Activated CD4-positive, alpha-beta memory T cell treated with anti-CD3 and anti-CD28 coated beads for 36 hours (primary cell): ENCODE measurements at regions not wholly inside any gene's neighbourhood (a gene's known extent, or its start where the extent isn't known, plus 50 kb on each side); places are given as distances from the start of the nearest gene placed in this dataset.

ENCODE experiments used
- CTCF ChIA-PET: fragments of 350-600 bp; sonication (Branson Sonifier 250); formaldehyde crosslinking; loops from one replicate; lab custom pipeline; 2021; ENCODE audit warnings: antibody characterized with exemption, inconsistent platforms; lab: Charles Lee
- POLR2A ChIA-PET: fragments of 350-600 bp; sonication (Branson Sonifier 250); formaldehyde crosslinking; loops from one replicate; lab custom pipeline; 2021; ENCODE audit warnings: antibody characterized with exemption; lab: Charles Lee
- DNase-seq: peaks from one replicate; pipeline ENCODE4 v3.0.0-alpha.2; 2020
- H3K27ac Mint-ChIP-seq: one replicate; pipeline ENCODE4 v1.8.0; 2021; ENCODE audit warnings: mixed read lengths
- H3K27me3 Mint-ChIP-seq: one replicate; pipeline ENCODE4 v1.8.0; 2021; ENCODE audit warnings: mixed read lengths
- H3K36me3 Mint-ChIP-seq: one replicate; pipeline ENCODE4 v1.8.0; 2021; ENCODE audit warnings: mixed read lengths
- H3K4me1 Mint-ChIP-seq: one replicate; pipeline ENCODE4 v1.8.0; 2021; ENCODE audit warnings: low read depth, mixed read lengths
- H3K4me3 Mint-ChIP-seq: one replicate; pipeline ENCODE4 v1.8.0; 2021; ENCODE audit warnings: mild to moderate bottlenecking, mixed read lengths
- H3K9me3 Mint-ChIP-seq: one replicate; pipeline ENCODE4 v1.8.0; 2021; ENCODE audit warnings: mixed read lengths
- intact Hi-C: fragments of 100-400 bp; cut with micrococcal nuclease; formaldehyde crosslinking; loops from one replicate; pipeline ENCODE4 v1.15.1; 2023

GRCh38 chr22:47606426-47606825, 844.0 kb downstream of the TBC1D22A start:
- ChIA-PET POLR2A (no interaction called here), CTCF (no interaction called here)
- H3K4me1 Mint-ChIP-seq, result no peaks in the 10 kb centered on the region
- no peaks in the 10 kb centered on the region for H3K36me3 Mint-ChIP-seq
- no peak overlapping the region for H3K27ac Mint-ChIP-seq
- no peaks in the 10 kb centered on the region for H3K9me3 Mint-ChIP-seq
- no peak overlapping the region for H3K4me3 Mint-ChIP-seq
- DNase-seq, result no peak
- intact Hi-C loops, result no loop called here
- H3K27me3 Mint-ChIP-seq, result peaks cover 5% of the 10 kb centered on the region

GRCh38 chr22:47605886-47606285, 843.4 kb downstream of the TBC1D22A start:
- Mint-ChIP-seq H3K27me3 (peaks cover 9% of the 10 kb centered on the region), H3K27ac (no peak overlapping the region), H3K36me3 (no peaks in the 10 kb centered on the region), H3K9me3 (no peaks in the 10 kb centered on the region), H3K4me3 (no peak overlapping the region), H3K4me1 (no peaks in the 10 kb centered on the region)
- DNase-seq, result no peak
- POLR2A ChIA-PET, result no interaction called here
- intact Hi-C loops, result no loop called here
- CTCF ChIA-PET, result no interaction called here

GRCh38 chr22:47605441-47605840, 843.0 kb downstream of the TBC1D22A start:
- no peaks in the 10 kb centered on the region for H3K36me3 Mint-ChIP-seq

DNA sequence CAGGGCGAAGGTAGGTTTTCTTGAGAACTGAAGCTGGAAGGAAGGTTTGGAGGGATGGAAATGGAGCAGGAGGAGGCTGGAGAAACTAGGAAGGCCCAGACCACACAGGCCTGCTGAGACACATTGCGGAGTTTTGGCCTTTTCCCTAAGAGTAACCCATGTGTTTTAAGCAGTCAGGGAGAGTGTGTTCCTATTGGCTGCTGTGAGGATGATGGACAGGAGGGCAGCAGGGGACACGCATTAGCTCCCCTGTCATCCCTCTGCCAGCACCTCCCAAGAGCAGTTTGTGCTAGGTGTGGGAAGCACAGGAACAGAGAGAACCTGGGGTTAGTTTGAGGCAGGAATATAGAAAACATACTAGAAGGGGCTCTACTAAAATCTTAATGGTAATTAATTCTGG, 842.1 kb downstream of the TBC1D22A start:
- no peak for DNase-seq
- peaks cover 9% of the 10 kb centered on the region for H3K27me3 Mint-ChIP-seq
- no peaks in the 10 kb centered on the region for H3K4me1 Mint-ChIP-seq
- no peak overlapping the region for H3K27ac Mint-ChIP-seq
- intact Hi-C loops, result no loop called here
- no peak overlapping the region for H3K4me3 Mint-ChIP-seq
- no peaks in the 10 kb centered on the region for H3K9me3 Mint-ChIP-seq
- H3K36me3 Mint-ChIP-seq, result no peaks in the 10 kb centered on the region
- CTCF ChIA-PET, result no interaction called here
- POLR2A ChIA-PET, result no interaction called here

More at GRCh38 chr22:47605441-47605840, 843.0 kb downstream of the TBC1D22A start:
- ChIA-PET POLR2A (no interaction called here), CTCF (no interaction called here)
- H3K27ac Mint-ChIP-seq, result no peak overlapping the region
- H3K4me3 Mint-ChIP-seq, result no peak overlapping the region
- DNase-seq, result no peak
- H3K9me3 Mint-ChIP-seq, result no peaks in the 10 kb centered on the region
- peaks cover 9% of the 10 kb centered on the region for H3K27me3 Mint-ChIP-seq
- intact Hi-C loops, result no loop called here
- H3K4me1 Mint-ChIP-seq, result no peaks in the 10 kb centered on the region

- Mint-ChIP-seq H3K27me3 (peaks cover 12% of the 10 kb centered on the region), H3K9me3 (no peaks in the 10 kb centered on the region), H3K4me1 (no peaks in the 10 kb centered on the region), H3K36me3 (no peaks in the 10 kb centered on the region), H3K4me3 (no peak overlapping the region), H3K27ac (no peak overlapping the region)
- DNase-seq, result no peak
- intact Hi-C loops, result no loop called here
- POLR2A ChIA-PET, result no interaction called here
- CTCF ChIA-PET, result no interaction called here
Measured at GRCh38 chr22:47602732-47603131, 840.3 kb downstream of the TBC1D22A start.

- Mint-ChIP-seq H3K9me3 (no peaks in the 10 kb centered on the region), H3K4me1 (no peaks in the 10 kb centered on the region), H3K27me3 (peaks cover 12% of the 10 kb centered on the region), H3K36me3 (no peaks in the 10 kb centered on the region), H3K27ac (no peak overlapping the region), H3K4me3 (no peak overlapping the region)
- POLR2A ChIA-PET, result no interaction called here
- DNase-seq, result no peak
- CTCF ChIA-PET, result no interaction called here
- intact Hi-C loops, result no loop called here
Measured at GRCh38 chr22:47601666-47602065, 839.2 kb downstream of the TBC1D22A start.

DNA sequence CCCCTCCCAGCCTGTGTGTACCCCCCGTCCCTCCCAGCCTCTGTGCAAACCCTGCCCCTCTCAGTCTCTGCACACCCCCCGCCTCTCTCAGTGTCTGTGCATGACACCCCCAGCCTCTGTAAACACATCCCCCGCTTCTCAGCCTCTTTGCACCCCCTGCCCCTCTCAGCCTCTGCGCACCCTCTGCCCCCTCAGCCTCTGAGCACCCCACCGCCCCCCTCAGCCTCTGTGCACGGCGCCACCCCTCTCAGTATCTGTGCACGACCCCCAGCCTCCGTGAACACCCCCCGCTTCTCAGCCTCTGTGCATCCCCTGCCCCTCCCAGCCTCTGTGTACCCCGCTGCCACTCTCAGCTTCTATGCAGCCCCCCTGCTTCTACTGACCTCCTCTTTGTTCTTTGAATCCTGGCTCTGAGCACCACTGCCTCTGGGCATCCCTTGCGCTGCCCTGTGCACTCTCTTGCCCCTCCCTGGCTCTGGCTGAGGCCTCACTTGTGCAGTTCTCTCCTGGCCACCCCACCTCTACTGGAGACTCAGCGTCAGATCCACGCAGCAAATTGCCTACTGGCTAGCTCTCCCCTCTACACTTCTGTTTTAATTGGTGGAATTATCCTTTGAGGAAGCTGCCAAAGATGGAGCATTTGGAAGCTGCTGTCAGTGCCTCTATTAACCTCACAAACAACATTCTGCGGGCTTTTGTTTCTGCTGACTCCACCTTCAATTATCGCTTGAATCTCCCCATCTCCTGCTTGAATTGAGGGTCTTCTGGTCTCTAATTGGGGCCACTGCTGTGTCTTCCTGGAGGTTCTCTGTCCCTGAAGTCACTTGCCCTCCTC, 838.6 kb downstream of the TBC1D22A start:
- Mint-ChIP-seq H3K36me3 (no peaks in the 10 kb centered on the region), H3K27ac (no peak overlapping the region), H3K27me3 (peaks cover 12% of the 10 kb centered on the region), H3K4me3 (no peak overlapping the region), H3K9me3 (no peaks in the 10 kb centered on the region), H3K4me1 (no peaks in the 10 kb centered on the region)
- no peak for DNase-seq
- POLR2A ChIA-PET, result no interaction called here
- intact Hi-C loops, result no loop called here
- CTCF ChIA-PET, result no interaction called here

DNA sequence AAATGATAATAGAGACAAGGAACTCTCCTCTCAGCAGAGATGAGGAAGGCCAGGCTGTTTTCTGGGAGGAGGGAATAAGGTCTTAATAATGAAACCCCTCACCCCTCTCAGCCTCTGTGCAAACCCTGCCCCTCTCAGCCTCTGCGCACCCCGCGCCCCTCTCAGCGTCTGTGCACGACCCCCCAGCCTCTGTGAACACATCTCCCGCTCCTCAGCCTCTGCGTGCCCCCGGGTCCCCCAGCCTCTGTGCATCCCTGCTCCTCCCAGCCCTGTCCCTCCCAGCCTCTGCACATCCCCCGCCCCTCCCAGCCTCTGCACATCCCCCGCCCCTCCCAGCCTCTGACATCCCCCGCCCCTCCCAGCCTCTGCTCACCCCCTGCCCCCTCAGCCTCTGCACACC, 837.8 kb downstream of the TBC1D22A start:
- Mint-ChIP-seq H3K4me3 (no peak overlapping the region), H3K4me1 (no peaks in the 10 kb centered on the region), H3K27ac (no peak overlapping the region), H3K9me3 (no peaks in the 10 kb centered on the region), H3K36me3 (no peaks in the 10 kb centered on the region), H3K27me3 (peaks cover 12% of the 10 kb centered on the region)
- ChIA-PET CTCF (no interaction called here), POLR2A (no interaction called here)
- no peak for DNase-seq
- intact Hi-C loops, result no loop called here

DNA sequence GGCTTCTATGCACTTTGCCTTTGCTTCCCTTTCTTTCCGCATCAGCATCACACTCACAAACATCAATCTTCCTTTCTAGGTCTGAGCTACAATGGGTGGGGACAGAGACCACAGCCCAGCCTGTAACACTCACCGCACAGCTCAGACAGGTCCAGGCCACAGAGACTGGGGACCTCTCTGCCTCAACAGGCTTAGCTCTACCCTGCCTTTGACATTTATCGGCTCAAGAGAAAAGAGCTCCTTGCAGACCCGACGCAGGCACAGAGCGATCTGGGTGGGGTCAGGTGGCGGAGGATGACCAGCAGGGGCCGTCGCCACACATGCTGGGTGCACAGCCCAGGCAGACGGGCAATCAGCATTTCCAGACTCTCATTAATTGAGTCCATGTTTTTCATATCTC, 837.3 kb downstream of the TBC1D22A start:
- H3K36me3 Mint-ChIP-seq, result no peaks in the 10 kb centered on the region
- no peaks in the 10 kb centered on the region for H3K9me3 Mint-ChIP-seq
- intact Hi-C loops, result no loop called here
- CTCF ChIA-PET, result no interaction called here
- peaks cover 12% of the 10 kb centered on the region for H3K27me3 Mint-ChIP-seq
- no peaks in the 10 kb centered on the region for H3K4me1 Mint-ChIP-seq
- H3K4me3 Mint-ChIP-seq, result no peak overlapping the region
- POLR2A ChIA-PET, result no interaction called here
- H3K27ac Mint-ChIP-seq, result no peak overlapping the region
- DNase-seq, result no peak

DNA sequence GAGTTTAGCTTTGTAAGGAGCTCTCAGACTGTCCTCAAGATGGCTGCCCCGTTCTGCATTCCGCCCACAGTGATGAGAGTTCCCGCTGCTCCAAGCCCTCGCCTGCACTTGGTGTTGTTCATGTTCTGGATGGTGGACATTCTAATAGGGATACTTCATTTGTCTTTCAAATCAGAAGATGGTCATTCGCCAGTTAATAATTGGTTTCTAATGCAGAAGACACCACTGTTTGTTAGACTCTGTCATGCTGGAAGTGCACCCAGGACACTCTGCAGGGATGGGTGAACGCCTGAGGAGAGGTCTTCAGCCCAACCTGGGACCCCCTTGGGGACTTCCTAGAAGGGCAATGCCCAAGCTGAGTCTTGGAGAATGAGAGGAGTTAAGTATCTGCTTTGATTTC, 836.4 kb downstream of the TBC1D22A start:
- Mint-ChIP-seq H3K36me3 (no peaks in the 10 kb centered on the region), H3K27me3 (peaks cover 12% of the 10 kb centered on the region), H3K4me3 (no peak overlapping the region), H3K9me3 (no peaks in the 10 kb centered on the region), H3K4me1 (no peaks in the 10 kb centered on the region), H3K27ac (no peak overlapping the region)
- DNase-seq, result no peak
- intact Hi-C loops, result no loop called here
- ChIA-PET CTCF (no interaction called here), POLR2A (no interaction called here)

DNA sequence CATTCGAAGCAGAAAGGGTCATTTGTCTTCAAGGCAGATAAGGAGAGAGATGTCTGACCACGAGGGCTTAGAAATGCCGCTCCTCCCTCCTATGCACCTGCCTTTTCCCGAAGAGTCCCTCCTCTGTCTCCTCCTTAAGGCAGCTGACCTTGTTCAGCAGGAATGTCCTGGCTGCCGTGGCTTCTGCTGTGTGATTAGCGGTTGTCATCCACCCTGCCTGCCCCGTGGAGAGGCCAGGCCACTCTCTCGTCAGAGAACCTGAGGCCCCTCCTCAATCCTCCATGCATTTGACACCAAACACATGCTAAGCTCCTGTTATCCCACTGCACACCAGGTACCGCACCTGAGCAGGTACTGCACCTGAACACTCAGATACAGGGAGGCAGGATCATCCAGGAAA, 834.6 kb downstream of the TBC1D22A start:
- no peak for DNase-seq
- intact Hi-C loops, result no loop called here
- no peak overlapping the region for H3K4me3 Mint-ChIP-seq
- H3K27ac Mint-ChIP-seq, result no peak overlapping the region
- ChIA-PET POLR2A (no interaction called here), CTCF (no interaction called here)
- peaks cover 11% of the 10 kb centered on the region for H3K27me3 Mint-ChIP-seq
- H3K4me1 Mint-ChIP-seq, result no peaks in the 10 kb centered on the region
- H3K9me3 Mint-ChIP-seq, result no peaks in the 10 kb centered on the region
- no peaks in the 10 kb centered on the region for H3K36me3 Mint-ChIP-seq

DNA sequence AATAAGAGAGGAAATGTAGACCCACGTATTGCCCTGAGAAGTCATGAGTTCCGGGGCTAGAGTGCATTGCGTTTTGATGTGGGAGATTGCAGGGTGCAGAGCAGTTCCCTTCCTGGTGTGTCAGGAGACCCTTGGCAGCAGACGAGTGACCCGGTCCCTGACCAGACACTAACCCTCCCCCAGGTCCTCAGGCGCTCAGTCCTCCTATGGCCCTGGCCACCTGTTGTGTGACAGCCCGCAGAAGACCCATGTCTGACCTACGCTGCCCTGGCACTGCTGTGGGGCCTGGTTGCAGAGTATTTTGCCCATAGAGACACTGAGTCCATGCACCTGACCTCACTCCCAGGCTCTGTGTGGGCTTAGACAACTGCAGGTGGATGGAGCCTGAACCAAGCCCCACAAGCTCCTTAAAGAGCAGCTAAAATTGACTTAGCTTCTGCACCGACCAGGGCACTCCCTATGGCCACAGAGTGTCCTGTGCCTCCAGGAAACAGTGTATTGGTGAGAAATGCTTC, 833.8 kb downstream of the TBC1D22A start:
- no peak for DNase-seq
- intact Hi-C loops, result no loop called here
- Mint-ChIP-seq H3K27me3 (peaks cover 6% of the 10 kb centered on the region), H3K9me3 (no peaks in the 10 kb centered on the region), H3K36me3 (no peaks in the 10 kb centered on the region), H3K4me1 (no peaks in the 10 kb centered on the region), H3K4me3 (no peak overlapping the region), H3K27ac (no peak overlapping the region)
- ChIA-PET POLR2A (no interaction called here), CTCF (no interaction called here)

DNA sequence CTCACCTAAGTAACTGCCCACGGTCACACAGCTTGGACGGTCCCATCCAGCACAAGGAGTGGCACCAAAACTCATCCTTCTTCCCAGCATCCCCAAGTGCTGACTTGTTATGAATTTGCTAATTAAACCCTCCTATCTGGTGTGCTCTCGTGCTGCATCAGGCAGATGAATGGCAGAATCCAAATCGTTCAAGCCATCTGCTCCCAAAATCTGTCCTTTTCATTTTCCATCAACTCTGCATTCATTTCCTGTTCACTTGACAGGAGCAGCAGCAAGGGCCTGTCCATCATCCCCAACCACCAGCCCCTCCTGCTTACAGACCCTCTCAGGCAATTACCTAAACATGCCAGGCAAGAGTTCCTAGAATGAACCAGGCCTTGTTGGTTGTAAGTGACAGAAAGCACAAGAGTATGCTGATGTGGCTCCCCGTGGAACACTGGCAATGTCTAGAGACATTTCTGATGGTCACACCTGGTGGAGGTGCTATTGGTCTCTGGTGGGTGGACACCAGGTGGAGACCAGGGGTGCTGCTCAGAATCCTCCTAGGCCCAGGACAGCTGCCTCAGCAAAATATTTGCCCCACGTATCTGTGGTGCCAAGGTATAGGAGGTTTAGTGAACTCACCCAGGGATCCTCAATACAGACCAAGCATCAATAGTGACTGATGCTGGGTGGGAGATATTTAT, 832.5 kb downstream of the TBC1D22A start:
- no peaks in the 10 kb centered on the region for H3K9me3 Mint-ChIP-seq

More for the DNA sequence above, 832.5 kb downstream of the TBC1D22A start:
- intact Hi-C loops, result no loop called here
- DNase-seq, result no peak
- H3K4me3 Mint-ChIP-seq, result no peak overlapping the region
- CTCF ChIA-PET, result no interaction called here
- no peak overlapping the region for H3K27ac Mint-ChIP-seq
- no peaks in the 10 kb centered on the region for H3K4me1 Mint-ChIP-seq
- no peaks in the 10 kb centered on the region for H3K36me3 Mint-ChIP-seq
- POLR2A ChIA-PET, result no interaction called here
- peaks cover 3% of the 10 kb centered on the region for H3K27me3 Mint-ChIP-seq
